WTC11 (cell line): ENCODE measurements at regions not wholly inside any gene's neighbourhood (a gene's known extent, or its start where the extent isn't known, plus 50 kb on each side); places are given as distances from the start of the nearest gene placed in this dataset.

Source experiments
- ATAC-seq: fragments of 200-7000 bp; cut with Tn5 transposase; 2 replicates; pipeline ENCODE4 v1.10.0; 2021; ENCODE audit warnings: mild to moderate bottlenecking, moderate library complexity
- CTCF ChIA-PET: fragments of 300-600 bp; sonication (Branson Sonifier 250); formaldehyde crosslinking; loops from one replicate; lab custom pipeline; 2021; ENCODE audit warnings: antibody characterized with exemption; lab: Charles Lee
- POLR2A ChIA-PET: fragments of 350-600 bp; sonication (Branson Sonifier 250); formaldehyde crosslinking; loops from one replicate; lab custom pipeline; 2021; ENCODE audit warnings: antibody characterized with exemption; lab: Charles Lee
- DNase-seq: peaks from one replicate; pipeline ENCODE4 v3.0.0; 2021; ENCODE audit warnings: low spot score
- H3K27ac Mint-ChIP-seq: 2 replicates; pipeline ENCODE4 v1.8.0; 2021; ENCODE audit warnings: mixed read lengths
- H3K27me3 Mint-ChIP-seq: 2 replicates; pipeline ENCODE4 v1.8.0; 2021; ENCODE audit warnings: low read depth, mild to moderate bottlenecking, moderate library complexity, mixed read lengths
- H3K36me3 Mint-ChIP-seq: 2 replicates; pipeline ENCODE4 v1.8.0; 2021; ENCODE audit warnings: mixed read lengths
- H3K4me1 Mint-ChIP-seq: 2 replicates; pipeline ENCODE4 v1.8.0; 2022; ENCODE audit warnings: mixed read lengths
- H3K4me3 Mint-ChIP-seq: 2 replicates; pipeline ENCODE4 v1.8.0; 2021; ENCODE audit warnings: mild to moderate bottlenecking, moderate library complexity, mixed read lengths
- H3K9me3 Mint-ChIP-seq: 2 replicates; pipeline ENCODE4 v1.8.0; 2021; ENCODE audit warnings: mixed read lengths
- E2F4 ChIP-seq: sonication (generic); formaldehyde crosslinking; IDR thresholded peaks from 2 replicates; pipeline ENCODE4 v1.8.1; 2022; ENCODE audit warnings: low read depth, mild to moderate bottlenecking, moderate library complexity, missing genetic modification reagents, borderline replicate concordance
- ELF4 ChIP-seq: sonication (generic); formaldehyde crosslinking; IDR thresholded peaks from 2 replicates; pipeline ENCODE4 v1.8.1; 2022; ENCODE audit warnings: low read depth, mild to moderate bottlenecking, moderate library complexity, missing genetic modification reagents
- ETV6 ChIP-seq: sonication (generic); formaldehyde crosslinking; IDR thresholded peaks from 2 replicates; pipeline ENCODE4 v1.8.1; 2022; ENCODE audit warnings: mild to moderate bottlenecking, missing genetic modification reagents
- FOXJ3 ChIP-seq: sonication (generic); formaldehyde crosslinking; IDR thresholded peaks from 2 replicates; pipeline ENCODE4 v1.9.0; 2021; ENCODE audit warnings: missing genetic modification reagents, mild to moderate bottlenecking, borderline replicate concordance
- GABPB1 ChIP-seq: sonication (generic); formaldehyde crosslinking; IDR thresholded peaks from 2 replicates; pipeline ENCODE4 v1.8.1; 2023; ENCODE audit warnings: mild to moderate bottlenecking, missing genetic modification reagents
- GTF2I ChIP-seq: fragments of 250-450 bp; sonication (Bioruptor Pico); conservative IDR thresholded peaks from 2 replicates; pipeline ENCODE4 v1.4.0; 2021; ENCODE audit warnings: mild to moderate bottlenecking
- JAZF1 ChIP-seq: fragments of 250-450 bp; sonication (Bioruptor Pico); IDR thresholded peaks from 2 replicates; pipeline ENCODE4 v1.9.0; 2021; ENCODE audit warnings: moderate library complexity, mild to moderate bottlenecking, inconsistent platforms
- KAT7 ChIP-seq: sonication (generic); formaldehyde crosslinking; IDR thresholded peaks from 2 replicates; pipeline ENCODE4 v1.8.1; 2023; ENCODE audit warnings: missing genetic modification reagents, mild to moderate bottlenecking, borderline replicate concordance
- MXD4 ChIP-seq: fragments of 250-450 bp; sonication (Bioruptor Pico); IDR thresholded peaks from 2 replicates; pipeline ENCODE4 v1.8.0; 2021; ENCODE audit warnings: mild to moderate bottlenecking, moderate library complexity, borderline replicate concordance
- NR2C2 ChIP-seq: sonication (generic); formaldehyde crosslinking; IDR thresholded peaks from 2 replicates; pipeline ENCODE4 v1.8.0; 2022; ENCODE audit warnings: mild to moderate bottlenecking, missing genetic modification reagents
- OVOL2 ChIP-seq: fragments of 250-450 bp; sonication (Bioruptor Pico); IDR thresholded peaks from 2 replicates; pipeline ENCODE4 v1.9.0; 2021; ENCODE audit warnings: mild to moderate bottlenecking, borderline replicate concordance
- RORB ChIP-seq: fragments of 250-450 bp; sonication (Bioruptor Pico); IDR thresholded peaks from 2 replicates; pipeline ENCODE4 v1.9.0; 2021; ENCODE audit warnings: mild to moderate bottlenecking
- TCF7 ChIP-seq: sonication (generic); formaldehyde crosslinking; IDR thresholded peaks from 2 replicates; pipeline ENCODE4 v1.8.0; 2022; ENCODE audit warnings: mild to moderate bottlenecking, low read depth, missing genetic modification reagents, moderate library complexity
- TEAD1 ChIP-seq: sonication (generic); formaldehyde crosslinking; IDR thresholded peaks from 2 replicates; pipeline ENCODE4 v1.8.0; 2022; ENCODE audit warnings: mild to moderate bottlenecking, missing genetic modification reagents
- TP53 ChIP-seq: sonication (generic); formaldehyde crosslinking; IDR thresholded peaks from 2 replicates; pipeline ENCODE4 v1.8.1; 2023; ENCODE audit warnings: mild to moderate bottlenecking, missing genetic modification reagents
- USF2 ChIP-seq: sonication (generic); formaldehyde crosslinking; IDR thresholded peaks from 2 replicates; pipeline ENCODE4 v1.8.1; 2023; ENCODE audit warnings: mild to moderate bottlenecking, missing genetic modification reagents, moderate library complexity
- ZNF219 ChIP-seq: sonication (generic); formaldehyde crosslinking; IDR thresholded peaks from 2 replicates; pipeline ENCODE4 v1.8.0; 2023; ENCODE audit warnings: missing genetic modification reagents, mild to moderate bottlenecking, borderline replicate concordance
- ZNF396 ChIP-seq: fragments of 250-450 bp; sonication (Bioruptor Pico); IDR thresholded peaks from 2 replicates; pipeline ENCODE4 v1.8.0; 2021; ENCODE audit warnings: mild to moderate bottlenecking, moderate library complexity, borderline replicate concordance
- ZNF423 ChIP-seq: fragments of 250-450 bp; sonication (Bioruptor Pico); IDR thresholded peaks from 2 replicates; pipeline ENCODE4 v2.1.2; 2022; ENCODE audit warnings: mild to moderate bottlenecking, moderate library complexity
- TF ChIP-seq, protein P1 (sequence below): fragments of 250-450 bp; sonication (Bioruptor Pico); IDR thresholded peaks from 2 replicates; pipeline ENCODE4 v1.9.0; 2021; ENCODE audit warnings: moderate library complexity, mild to moderate bottlenecking, inconsistent platforms, borderline replicate concordance
- TF ChIP-seq, protein P2 (sequence below): sonication (generic); formaldehyde crosslinking; IDR thresholded peaks from 2 replicates; pipeline ENCODE4 v1.8.0; 2022; ENCODE audit warnings: mild to moderate bottlenecking, missing genetic modification reagents
- TF ChIP-seq, protein P3 (sequence below): fragments of 250-450 bp; sonication (Bioruptor Pico); IDR thresholded peaks from 2 replicates; pipeline ENCODE4 v1.9.0; 2021; ENCODE audit warnings: mild to moderate bottlenecking
- TF ChIP-seq, protein P4 (sequence below): fragments of 250-450 bp; sonication (Bioruptor Pico); IDR thresholded peaks from 2 replicates; pipeline ENCODE4 v2.1.2; 2022; ENCODE audit warnings: mild to moderate bottlenecking, moderate library complexity

- Mint-ChIP-seq H3K27ac (no peak overlapping the region), H3K9me3 (no peaks in the 10 kb centered on the region), H3K4me1 (no peaks in the 10 kb centered on the region), H3K4me3 (no peak overlapping the region), H3K27me3 (no peaks in the 10 kb centered on the region; the same call in none of the 2 replicates), H3K36me3 (no peaks in the 10 kb centered on the region)
- ATAC-seq (no peak), DNase-seq (no peak)
- ChIA-PET CTCF (no interaction called here), POLR2A (no interaction called here)
- no peak for TF ChIP-seq KAT7 (CRISPR knock-in tag)
- TF ChIP-seq, all 79 proteins: peak for 0
Observed at GRCh38 chr22:23471698-23472097, 108.4 kb downstream of the IGLL1 start.

GRCh38 chr22:23470811-23471389 lies 109.2 kb downstream of the IGLL1 start:
- Mint-ChIP-seq H3K4me1 (no peaks in the 10 kb centered on the region), H3K36me3 (no peaks in the 10 kb centered on the region), H3K4me3 (no peak overlapping the region), H3K27ac (no peak overlapping the region), H3K27me3 (no peaks in the 10 kb centered on the region; the same call in none of the 2 replicates), H3K9me3 (no peaks in the 10 kb centered on the region)
- TF ChIP-seq TEAD1 (CRISPR knock-in tag): no peak
- no peak for TF ChIP-seq OVOL2
- TF ChIP-seq, protein P1, sequence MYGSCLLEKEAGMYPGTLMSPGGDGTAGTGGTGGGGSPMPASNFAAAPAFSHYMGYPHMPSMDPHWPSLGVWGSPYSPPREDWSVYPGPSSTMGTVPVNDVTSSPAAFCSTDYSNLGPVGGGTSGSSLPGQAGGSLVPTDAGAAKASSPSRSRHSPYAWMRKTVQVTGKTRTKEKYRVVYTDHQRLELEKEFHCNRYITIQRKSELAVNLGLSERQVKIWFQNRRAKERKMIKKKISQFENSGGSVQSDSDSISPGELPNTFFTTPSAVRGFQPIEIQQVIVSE (CRISPR knock-in tag): no peak
- TF ChIP-seq, protein P2, sequence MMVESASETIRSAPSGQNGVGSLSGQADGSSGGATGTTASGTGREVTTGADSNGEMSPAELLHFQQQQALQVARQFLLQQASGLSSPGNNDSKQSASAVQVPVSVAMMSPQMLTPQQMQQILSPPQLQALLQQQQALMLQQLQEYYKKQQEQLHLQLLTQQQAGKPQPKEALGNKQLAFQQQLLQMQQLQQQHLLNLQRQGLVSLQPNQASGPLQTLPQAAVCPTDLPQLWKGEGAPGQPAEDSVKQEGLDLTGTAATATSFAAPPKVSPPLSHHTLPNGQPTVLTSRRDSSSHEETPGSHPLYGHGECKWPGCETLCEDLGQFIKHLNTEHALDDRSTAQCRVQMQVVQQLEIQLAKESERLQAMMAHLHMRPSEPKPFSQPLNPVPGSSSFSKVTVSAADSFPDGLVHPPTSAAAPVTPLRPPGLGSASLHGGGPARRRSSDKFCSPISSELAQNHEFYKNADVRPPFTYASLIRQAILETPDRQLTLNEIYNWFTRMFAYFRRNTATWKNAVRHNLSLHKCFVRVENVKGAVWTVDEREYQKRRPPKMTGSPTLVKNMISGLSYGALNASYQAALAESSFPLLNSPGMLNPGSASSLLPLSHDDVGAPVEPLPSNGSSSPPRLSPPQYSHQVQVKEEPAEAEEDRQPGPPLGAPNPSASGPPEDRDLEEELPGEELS (CRISPR knock-in tag): no peak
- no peak for TF ChIP-seq GTF2I (CRISPR knock-in tag)
- TF ChIP-seq MXD4 (CRISPR knock-in tag): no peak
- TF ChIP-seq TP53 (CRISPR knock-in tag): no peak
- TF ChIP-seq JAZF1 (CRISPR knock-in tag): no peak
- CTCF ChIA-PET: no interaction called here
- no peak for ATAC-seq
- no peak for DNase-seq
- POLR2A ChIA-PET: no interaction called here

DNA sequence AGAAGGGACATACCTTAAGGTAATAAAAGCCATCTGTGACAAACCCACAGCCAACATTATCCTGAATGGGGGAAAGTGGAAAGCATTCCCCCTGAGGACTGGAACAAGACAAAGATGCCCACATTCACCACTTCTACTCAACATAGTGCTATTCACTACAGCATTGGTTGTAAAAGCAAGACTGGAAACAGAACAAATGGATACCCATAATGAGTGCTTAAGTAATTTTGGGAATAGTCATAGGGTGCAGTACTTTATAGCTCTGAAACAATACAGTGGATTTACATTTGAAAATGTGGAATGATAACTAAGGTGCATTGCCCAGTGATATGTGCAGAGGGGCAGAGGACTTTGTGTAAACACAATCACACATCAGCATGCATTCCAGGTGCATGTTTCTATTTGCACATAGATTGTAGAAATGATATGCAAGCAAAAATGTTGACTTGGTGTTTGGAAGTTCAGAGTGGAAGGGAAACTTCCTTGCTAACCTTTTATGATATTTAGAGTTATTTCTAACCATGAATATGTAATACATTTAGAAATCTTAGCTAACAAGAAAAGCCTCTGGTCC lies 112.3 kb downstream of the IGLL1 start:
- H3K4me3 Mint-ChIP-seq: no peak overlapping the region
- H3K27ac Mint-ChIP-seq: no peak overlapping the region
- ATAC-seq (no peak), DNase-seq (no peak)
- H3K9me3 Mint-ChIP-seq: no peaks in the 10 kb centered on the region
- H3K27me3 Mint-ChIP-seq: no peaks in the 10 kb centered on the region; the same call in none of the 2 replicates
- H3K4me1 Mint-ChIP-seq: no peaks in the 10 kb centered on the region
- ChIA-PET CTCF (no interaction called here), POLR2A (no interaction called here)
- H3K36me3 Mint-ChIP-seq: no peaks in the 10 kb centered on the region
- no peak for TF ChIP-seq E2F4
- TF ChIP-seq ETV6 (CRISPR knock-in tag): no peak
- no peak for TF ChIP-seq ELF4 (CRISPR knock-in tag)
- no peak for TF ChIP-seq USF2 (CRISPR knock-in tag)
- no peak for TF ChIP-seq ZNF396 (CRISPR knock-in tag)
- TF ChIP-seq, protein P3, sequence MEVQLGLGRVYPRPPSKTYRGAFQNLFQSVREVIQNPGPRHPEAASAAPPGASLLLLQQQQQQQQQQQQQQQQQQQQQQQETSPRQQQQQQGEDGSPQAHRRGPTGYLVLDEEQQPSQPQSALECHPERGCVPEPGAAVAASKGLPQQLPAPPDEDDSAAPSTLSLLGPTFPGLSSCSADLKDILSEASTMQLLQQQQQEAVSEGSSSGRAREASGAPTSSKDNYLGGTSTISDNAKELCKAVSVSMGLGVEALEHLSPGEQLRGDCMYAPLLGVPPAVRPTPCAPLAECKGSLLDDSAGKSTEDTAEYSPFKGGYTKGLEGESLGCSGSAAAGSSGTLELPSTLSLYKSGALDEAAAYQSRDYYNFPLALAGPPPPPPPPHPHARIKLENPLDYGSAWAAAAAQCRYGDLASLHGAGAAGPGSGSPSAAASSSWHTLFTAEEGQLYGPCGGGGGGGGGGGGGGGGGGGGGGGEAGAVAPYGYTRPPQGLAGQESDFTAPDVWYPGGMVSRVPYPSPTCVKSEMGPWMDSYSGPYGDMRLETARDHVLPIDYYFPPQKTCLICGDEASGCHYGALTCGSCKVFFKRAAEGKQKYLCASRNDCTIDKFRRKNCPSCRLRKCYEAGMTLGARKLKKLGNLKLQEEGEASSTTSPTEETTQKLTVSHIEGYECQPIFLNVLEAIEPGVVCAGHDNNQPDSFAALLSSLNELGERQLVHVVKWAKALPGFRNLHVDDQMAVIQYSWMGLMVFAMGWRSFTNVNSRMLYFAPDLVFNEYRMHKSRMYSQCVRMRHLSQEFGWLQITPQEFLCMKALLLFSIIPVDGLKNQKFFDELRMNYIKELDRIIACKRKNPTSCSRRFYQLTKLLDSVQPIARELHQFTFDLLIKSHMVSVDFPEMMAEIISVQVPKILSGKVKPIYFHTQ (CRISPR knock-in tag): no peak
- no peak for TF ChIP-seq RORB (CRISPR knock-in tag)
- no peak for TF ChIP-seq TCF7 (CRISPR knock-in tag)
- TF ChIP-seq MXD4 (CRISPR knock-in tag): no peak
- TF ChIP-seq, protein P4, sequence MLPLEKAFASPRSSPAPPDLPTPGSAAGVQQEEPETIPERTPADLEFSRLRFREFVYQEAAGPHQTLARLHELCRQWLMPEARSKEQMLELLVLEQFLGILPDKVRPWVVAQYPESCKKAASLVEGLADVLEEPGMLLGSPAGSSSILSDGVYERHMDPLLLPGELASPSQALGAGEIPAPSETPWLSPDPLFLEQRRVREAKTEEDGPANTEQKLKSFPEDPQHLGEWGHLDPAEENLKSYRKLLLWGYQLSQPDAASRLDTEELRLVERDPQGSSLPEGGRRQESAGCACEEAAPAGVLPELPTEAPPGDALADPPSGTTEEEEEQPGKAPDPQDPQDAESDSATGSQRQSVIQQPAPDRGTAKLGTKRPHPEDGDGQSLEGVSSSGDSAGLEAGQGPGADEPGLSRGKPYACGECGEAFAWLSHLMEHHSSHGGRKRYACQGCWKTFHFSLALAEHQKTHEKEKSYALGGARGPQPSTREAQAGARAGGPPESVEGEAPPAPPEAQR: no peak
- no peak for TF ChIP-seq GABPB1 (CRISPR knock-in tag)
- TF ChIP-seq OVOL2: no peak
- TF ChIP-seq ZNF219 (CRISPR knock-in tag): no peak
- no peak for TF ChIP-seq NR2C2 (CRISPR knock-in tag)
- TF ChIP-seq ZNF423 (CRISPR knock-in tag): no peak
- no peak for TF ChIP-seq FOXJ3
